Urinary bladder (tissue), 3 donors: ENCODE measurements at regions not wholly inside any gene's neighbourhood (a gene's known extent, or its start where the extent isn't known, plus 50 kb on each side); places are given as distances from the start of the nearest gene placed in this dataset.
A peak's percentile ranks its signal among the peaks of the same experiment; 100 is the strongest.
"Not testable (repeated sequence)": the region's sequence is repeated elsewhere in the genome, so short reads cannot be mapped to it uniquely, and the experiment has no call there.

Source experiments
- DNase-seq: peaks from one replicate; pipeline ENCODE4 v3.0.0-alpha.2; 2015; ENCODE audit errors: extremely low spot score
- H3K27ac ChIP-seq: one replicate; pipeline ENCODE4 v1.5.1; 2013; ENCODE audit warnings: low read depth, mild to moderate bottlenecking, moderate library complexity
- H3K36me3 ChIP-seq: one replicate; pipeline ENCODE4 v1.6.1; 2013; ENCODE audit warnings: mild to moderate bottlenecking, moderate library complexity; ENCODE audit not compliant: insufficient read depth
- H3K4me1 ChIP-seq: one replicate; pipeline ENCODE4 v1.6.1; 2013; ENCODE audit warnings: mild to moderate bottlenecking, moderate library complexity; ENCODE audit not compliant: insufficient read depth
- H3K4me3 ChIP-seq: one replicate; pipeline ENCODE4 v1.5.1; 2013; ENCODE audit warnings: low read depth, low read length
- WGBS: extraction: QIAGEN DNeasy Blood & Tissue Kit; methylation state at CpG from one replicate; pipeline ENCODE4 v1.1.7; 2013; 5-methylcytosine and 5-hydroxymethylcytosine counted together
- donor health status: healthy with polysubstance abuse.
- donor health status: healthy.

GRCh38 chr12:89072294-89073026 lies 279.8 kb downstream of the DUSP6 start:
- Histone ChIP-seq H3K4me3 (no peak overlapping the region), H3K36me3 (no peaks in the 10 kb centered on the region), H3K4me1 (no peaks in the 10 kb centered on the region), H3K27ac (no peak overlapping the region)
- WGBS, result 96% methylated on average over 4 of the region's 4 CpGs
- DNase-seq, result no peak

GRCh38 chr12:89070603-89071002 lies 281.7 kb downstream of the DUSP6 start:
- Histone ChIP-seq H3K27ac (no peak overlapping the region), H3K36me3 (no peaks in the 10 kb centered on the region), H3K4me3 (no peak overlapping the region), H3K4me1 (no peaks in the 10 kb centered on the region)
- 96% methylated on average over 1 of the region's 1 CpG for WGBS
- DNase-seq, result no peak

GRCh38 chr12:89069431-89069830 lies 282.9 kb downstream of the DUSP6 start:
- no peak for DNase-seq
- H3K4me1 ChIP-seq, result no peaks in the 10 kb centered on the region
- no peaks in the 10 kb centered on the region for H3K36me3 ChIP-seq
- H3K27ac ChIP-seq, result no peak overlapping the region
- no peak overlapping the region for H3K4me3 ChIP-seq
- WGBS, result 63% methylated on average over 2 of the region's 2 CpGs

- Histone ChIP-seq H3K36me3 (no peaks in the 10 kb centered on the region), H3K4me3 (no peak overlapping the region), H3K27ac (no peak overlapping the region), H3K4me1 (no peaks in the 10 kb centered on the region)
- DNase-seq, result no peak
- WGBS, result 71% methylated on average over 2 of the region's 2 CpGs
Observed at GRCh38 chr12:89067421-89068187, 284.7 kb downstream of the DUSP6 start.

GRCh38 chr12:89064780-89065179 lies 287.5 kb downstream of the DUSP6 start:
- WGBS, result 97% methylated on average over 3 of the region's 3 CpGs
- H3K4me1 ChIP-seq, result no peaks in the 10 kb centered on the region
- no peaks in the 10 kb centered on the region for H3K36me3 ChIP-seq
- H3K4me3 ChIP-seq, result no peak overlapping the region
- H3K27ac ChIP-seq, result no peak overlapping the region
- DNase-seq, result no peak

- no peaks in the 10 kb centered on the region for H3K4me1 ChIP-seq
- no peak overlapping the region for H3K27ac ChIP-seq
- H3K4me3 ChIP-seq, result no peak overlapping the region
- no peaks in the 10 kb centered on the region for H3K36me3 ChIP-seq
- 75% methylated on average over 6 of the region's 6 CpGs for WGBS
- DNase-seq, result no peak
Observed at GRCh38 chr12:89064151-89064550, 288.1 kb downstream of the DUSP6 start.

- WGBS, result 60% methylated on average over 2 of the region's 2 CpGs
- no peaks in the 10 kb centered on the region for H3K4me1 ChIP-seq
- H3K27ac ChIP-seq, result no peak overlapping the region
- H3K36me3 ChIP-seq, result no peaks in the 10 kb centered on the region
- no peak overlapping the region for H3K4me3 ChIP-seq
- DNase-seq, result no peak
Observed at GRCh38 chr12:89062996-89063395, 289.3 kb downstream of the DUSP6 start.

- no peak overlapping the region for H3K4me3 ChIP-seq
Observed at GRCh38 chr12:89059721-89060541, 292.4 kb downstream of the DUSP6 start.

GRCh38 chr12:89059056-89059455 lies 293.2 kb downstream of the DUSP6 start:
- H3K4me1 ChIP-seq, result no peaks in the 10 kb centered on the region
- H3K4me3 ChIP-seq, result no peak overlapping the region
- no peaks in the 10 kb centered on the region for H3K36me3 ChIP-seq
- H3K27ac ChIP-seq, result no peak overlapping the region
- 91% methylated on average over 3 of the region's 3 CpGs for WGBS
- no peak for DNase-seq

More at GRCh38 chr12:89059721-89060541, 292.4 kb downstream of the DUSP6 start:
- 58% methylated on average over 9 of the region's 9 CpGs for WGBS
- H3K4me1 ChIP-seq, result no peaks in the 10 kb centered on the region
- DNase-seq, result no peak
- H3K36me3 ChIP-seq, result no peaks in the 10 kb centered on the region
- no peak overlapping the region for H3K27ac ChIP-seq

- Histone ChIP-seq H3K27ac (no peak overlapping the region), H3K36me3 (no peaks in the 10 kb centered on the region), H3K4me3 (no peak overlapping the region), H3K4me1 (no peaks in the 10 kb centered on the region)
- DNase-seq, result no peak
Observed at GRCh38 chr12:89058402-89058801, 293.9 kb downstream of the DUSP6 start.

- H3K27ac ChIP-seq, DNase-seq, H3K4me1 ChIP-seq, H3K4me3 ChIP-seq, H3K36me3 ChIP-seq: not testable (repeated sequence)
- 88% methylated on average over 4 of the region's 4 CpGs for WGBS
Observed at GRCh38 chr12:89053817-89054216, 298.5 kb downstream of the DUSP6 start.

GRCh38 chr12:89051065-89051677 lies 301.1 kb downstream of the DUSP6 start:
- WGBS, result 3% methylated on average over 2 of the region's 2 CpGs
- Histone ChIP-seq H3K4me1 (no peaks in the 10 kb centered on the region), H3K36me3 (no peaks in the 10 kb centered on the region), H3K4me3 (no peak overlapping the region), H3K27ac (no peak overlapping the region)
- peak; percentile 37 for DNase-seq

- no peak for DNase-seq
- no peaks in the 10 kb centered on the region for H3K4me1 ChIP-seq
- no peak overlapping the region for H3K4me3 ChIP-seq
- no peak overlapping the region for H3K27ac ChIP-seq
- H3K36me3 ChIP-seq, result no peaks in the 10 kb centered on the region
- 97% methylated on average over 2 of the region's 2 CpGs for WGBS
Observed at GRCh38 chr12:89047856-89048418, 304.4 kb downstream of the DUSP6 start.
